ENCODE measurements at regions not wholly inside any gene's neighbourhood (a gene's known extent, or its start where the extent isn't known, plus 50 kb on each side); places are given as distances from the start of the nearest gene placed in this dataset.
A peak's percentile ranks its signal among the peaks of the same experiment; 100 is the strongest.

DNA sequence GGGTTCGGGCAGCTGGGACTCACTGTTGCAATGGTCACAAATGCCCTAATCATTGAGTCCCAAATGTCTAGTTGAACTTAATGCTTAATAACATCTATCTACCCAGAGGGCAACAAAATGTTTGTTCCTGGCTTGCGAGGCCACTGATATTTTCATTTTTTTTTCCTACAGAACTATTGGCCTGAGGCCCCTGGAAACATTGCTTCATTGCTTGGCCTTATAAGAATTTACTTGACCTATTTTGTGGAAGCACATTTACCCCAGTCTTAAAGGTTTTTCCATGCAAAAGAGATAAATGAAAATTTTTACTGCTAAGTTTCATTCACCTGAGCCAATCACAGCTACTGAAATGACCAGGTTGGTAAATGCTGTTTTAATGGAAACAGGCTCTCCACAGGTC, 133.1 kb upstream of the RIPOR2 start:
- DNase-seq (ENCODE audit: low read depth) = no peak

DNA sequence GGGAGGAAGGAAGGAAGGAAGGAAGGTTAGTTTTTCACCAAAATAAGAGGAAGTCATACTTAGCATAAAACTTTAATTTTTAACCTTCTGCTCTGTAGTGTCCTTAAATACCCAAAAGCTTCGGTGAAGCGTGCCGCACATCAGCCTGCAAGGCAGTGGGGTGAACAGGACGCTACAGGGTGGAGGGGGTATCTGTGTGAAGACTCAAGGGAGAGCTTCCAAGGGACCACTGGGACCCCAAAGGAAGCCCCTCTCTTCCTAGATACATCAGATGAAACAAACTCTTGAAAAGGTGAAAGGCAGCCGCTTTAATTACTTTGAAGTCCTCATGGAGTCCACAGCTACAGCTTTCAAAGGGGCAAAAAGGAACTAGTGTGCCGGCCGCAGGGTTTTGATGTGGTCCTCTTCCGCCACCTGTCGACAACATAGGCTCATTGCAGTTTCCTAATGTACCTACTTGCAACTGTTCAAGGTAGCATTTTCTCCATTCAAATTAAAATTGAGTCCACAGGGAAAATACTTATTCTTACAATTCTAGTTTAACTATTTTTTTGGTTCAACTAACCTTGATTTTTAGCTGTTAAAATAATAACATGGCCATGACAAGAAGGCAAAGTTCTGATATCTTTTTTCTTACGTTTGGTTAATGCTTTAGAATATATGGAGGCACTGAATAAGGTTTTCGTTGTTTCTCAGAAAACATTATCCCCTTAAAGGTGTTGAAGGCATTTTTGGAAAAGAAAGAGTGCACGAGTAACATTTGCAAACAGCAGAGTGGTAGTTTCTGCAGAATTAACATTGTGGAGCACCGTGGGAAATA, 135.0 kb upstream of the RIPOR2 start:
- DNase-seq (ENCODE audit: low read depth) = peak; percentile 74

DNA sequence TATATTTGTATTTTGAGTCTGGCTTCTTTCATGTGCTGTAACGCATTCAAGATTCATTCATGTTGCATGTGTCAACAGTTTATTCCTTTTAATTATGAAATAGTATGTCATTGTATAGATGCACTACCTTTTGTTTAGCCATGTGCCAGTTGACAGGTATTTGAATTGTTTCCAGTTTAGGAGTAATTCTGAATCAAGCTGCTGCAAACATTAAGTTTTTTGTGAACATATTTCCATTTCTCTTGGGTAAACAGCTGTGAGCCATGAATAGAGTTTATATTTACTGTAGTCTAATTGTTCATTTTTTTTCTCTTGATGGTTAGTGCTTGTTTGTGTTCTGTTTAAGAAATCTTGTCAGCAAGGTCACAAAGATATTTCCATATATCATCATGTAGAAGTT, 142.4 kb upstream of the RIPOR2 start:
- no peak for DNase-seq (ENCODE audit: low read depth)

DNA sequence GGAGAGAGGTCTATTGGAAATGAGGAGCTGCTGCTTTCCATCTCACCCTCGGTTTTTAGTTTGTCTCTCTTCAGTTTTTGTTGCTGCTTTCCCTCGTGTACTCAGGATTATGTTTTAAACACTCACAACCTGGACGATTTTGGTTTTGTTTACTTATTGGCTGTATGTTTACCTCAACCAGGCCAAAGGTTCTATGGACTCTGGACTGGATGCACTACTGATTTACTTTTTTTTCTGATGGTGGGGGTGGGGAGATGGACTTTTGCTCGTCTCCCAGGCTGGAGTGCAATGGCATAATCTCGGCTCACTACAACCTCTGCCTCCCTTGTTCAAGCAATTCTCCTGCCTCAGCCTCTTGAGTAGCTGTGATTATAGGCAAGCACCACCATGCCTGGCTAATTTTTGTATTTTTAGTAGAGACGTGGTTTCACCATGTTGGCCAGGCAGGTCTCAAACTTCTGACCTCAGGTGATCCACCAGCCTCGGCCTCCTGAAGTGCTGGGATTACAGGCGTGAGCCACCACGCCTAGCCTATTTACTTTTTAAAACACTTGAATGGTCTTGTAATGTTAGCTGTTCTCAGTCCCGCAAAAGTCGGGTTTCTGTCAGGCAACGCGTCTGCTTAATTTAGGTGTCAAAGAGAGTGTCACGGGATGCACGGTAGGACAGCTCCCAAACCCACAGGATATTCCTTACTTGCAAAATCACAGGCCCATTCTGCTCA, 148.2 kb upstream of the RIPOR2 start:
- DNase-seq (ENCODE audit: low read depth) = no peak

DNA sequence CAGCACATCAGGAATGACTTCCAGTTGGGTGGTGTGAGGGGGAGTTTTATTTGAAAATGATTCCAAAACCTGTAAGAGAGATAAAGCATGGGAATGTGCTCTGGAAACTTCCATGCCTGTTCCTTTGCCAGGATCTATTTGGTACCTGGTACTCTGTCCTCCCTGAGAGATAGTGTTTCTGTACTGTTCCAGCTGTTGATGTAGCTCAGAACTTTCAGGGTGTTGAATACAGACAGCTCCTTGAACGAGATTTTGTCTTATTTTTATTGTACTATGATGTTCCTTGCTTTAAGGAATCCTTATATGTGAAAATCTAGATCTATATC, 148.7 kb upstream of the RIPOR2 start:
- no peak for DNase-seq (ENCODE audit: low read depth)

DNA sequence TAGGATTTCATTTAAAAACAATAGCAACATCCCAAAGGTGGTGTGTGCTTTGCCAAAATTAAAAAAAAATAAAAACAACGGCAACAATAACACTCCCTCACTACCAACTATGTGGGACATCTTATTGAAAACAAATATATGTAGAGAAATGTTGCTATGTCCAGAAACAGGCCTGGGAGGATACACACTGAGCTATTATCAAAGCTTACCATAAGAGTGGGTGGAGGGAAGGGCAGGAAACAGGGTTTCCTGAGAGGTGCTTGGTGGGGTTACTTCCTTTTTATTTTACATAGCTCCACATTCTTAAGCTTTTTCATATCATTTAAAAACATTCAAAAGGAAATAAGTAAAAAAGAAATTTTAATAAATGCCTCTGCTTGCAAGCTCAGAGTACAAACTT, 150.0 kb upstream of the RIPOR2 start:
- DNase-seq (ENCODE audit: low read depth) = no peak

DNA sequence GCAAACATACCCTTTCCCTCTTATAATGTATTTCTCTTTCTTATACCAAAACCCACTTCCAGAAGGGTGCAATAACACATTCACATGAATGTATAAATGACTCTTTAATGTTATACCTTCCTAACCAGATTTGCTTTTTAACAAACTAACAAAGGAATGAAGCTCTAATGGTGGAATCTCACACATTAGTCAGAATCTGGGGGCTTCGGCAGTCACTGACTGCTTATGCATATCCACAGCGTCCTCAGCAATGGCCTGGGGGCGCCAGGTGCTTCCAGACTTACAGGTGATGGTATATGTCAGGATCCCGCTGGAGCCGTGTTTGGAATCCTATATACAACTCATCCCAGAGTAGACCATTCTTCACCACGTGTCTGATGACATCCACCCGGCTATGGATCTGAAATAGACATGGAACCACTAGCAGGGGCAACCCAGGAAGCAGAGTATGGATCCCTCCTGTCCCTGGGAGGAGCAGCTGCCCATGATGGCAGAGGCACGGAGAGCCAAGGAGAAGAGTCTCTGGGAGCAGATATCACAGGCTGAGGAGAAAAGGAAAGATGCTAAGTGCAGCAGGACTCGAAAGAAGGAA, 150.8 kb upstream of the RIPOR2 start:
- DNase-seq (ENCODE audit: low read depth) = no peak

DNA sequence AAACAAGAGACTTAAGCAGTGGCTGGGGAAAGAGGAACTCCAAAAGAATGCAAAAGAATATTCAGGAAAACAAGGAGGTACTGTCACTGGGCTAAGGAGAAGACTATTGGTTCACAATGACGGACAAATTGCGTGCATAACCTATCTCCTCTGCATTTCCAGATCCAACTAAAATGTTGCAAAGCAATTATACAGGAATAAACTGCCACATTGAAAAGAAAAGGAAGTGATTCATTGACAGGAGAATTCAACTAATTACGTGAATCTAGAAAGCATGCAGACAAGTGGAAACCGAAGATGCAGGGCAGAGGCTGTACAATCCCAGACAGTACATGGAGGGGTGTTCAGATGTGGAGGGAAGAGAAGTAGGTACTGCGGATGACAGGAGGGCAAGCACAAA, 152.8 kb upstream of the RIPOR2 start:
- DNase-seq (ENCODE audit: low read depth) = no peak

DNA sequence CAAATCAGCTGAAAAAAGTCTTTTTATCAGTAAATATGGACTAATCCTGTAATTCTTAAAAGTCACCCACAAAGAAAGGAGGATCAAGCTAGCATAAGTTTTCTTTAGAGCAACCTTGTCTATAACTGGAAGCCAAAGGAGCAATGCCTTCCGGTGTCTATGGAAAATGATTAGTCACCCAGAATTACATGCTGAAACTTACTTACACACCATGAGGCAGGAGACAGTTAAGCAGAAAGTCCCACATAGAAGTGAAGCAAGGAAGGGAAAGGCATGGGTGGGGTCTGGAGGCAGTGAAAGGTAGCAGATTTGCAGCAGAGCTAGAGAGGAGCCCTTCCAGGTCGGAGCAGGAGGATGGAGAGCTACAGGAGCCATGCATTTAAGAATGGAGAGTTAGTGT, 153.7 kb upstream of the RIPOR2 start:
- DNase-seq (ENCODE audit: low read depth) = no peak

DNA sequence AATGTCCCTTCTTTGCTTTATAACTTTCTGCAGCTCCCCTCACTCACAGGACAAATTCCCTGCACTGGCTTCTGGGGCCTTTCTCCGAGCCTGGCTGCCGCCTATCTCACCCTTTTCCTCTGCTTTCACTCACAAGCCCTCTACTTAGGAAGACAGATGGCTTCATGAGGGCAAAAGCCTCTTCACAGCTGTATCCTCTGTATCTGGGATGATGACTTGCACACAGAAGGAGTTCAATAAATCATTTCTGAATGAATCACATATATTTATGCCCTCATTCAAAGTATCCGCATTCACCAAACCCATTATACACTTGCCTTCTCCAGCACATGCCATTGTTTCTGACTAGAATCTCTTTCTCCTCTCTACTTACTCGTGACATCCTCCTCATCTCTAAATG, 159.0 kb upstream of the RIPOR2 start:
- DNase-seq (ENCODE audit: low read depth) = no peak

DNA sequence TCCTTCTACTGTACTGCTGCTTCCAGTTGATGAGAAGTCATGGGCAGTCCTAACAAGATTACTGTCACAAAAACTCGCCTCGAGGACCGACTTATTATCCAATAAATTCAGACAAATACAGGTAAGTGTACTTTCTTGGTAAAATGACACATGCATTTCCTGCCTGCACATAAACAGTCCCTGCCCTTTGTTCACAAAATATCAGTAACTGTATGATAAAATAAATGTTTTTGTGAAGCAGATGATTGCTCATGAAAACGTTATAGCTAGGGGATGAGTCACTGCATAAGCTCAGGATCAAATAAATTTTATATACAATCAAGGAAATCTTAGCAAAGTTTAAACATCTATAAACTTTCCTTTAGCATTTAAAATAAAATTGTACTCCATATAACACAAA, 164.5 kb upstream of the RIPOR2 start:
- no peak for DNase-seq (ENCODE audit: low read depth)

DNA sequence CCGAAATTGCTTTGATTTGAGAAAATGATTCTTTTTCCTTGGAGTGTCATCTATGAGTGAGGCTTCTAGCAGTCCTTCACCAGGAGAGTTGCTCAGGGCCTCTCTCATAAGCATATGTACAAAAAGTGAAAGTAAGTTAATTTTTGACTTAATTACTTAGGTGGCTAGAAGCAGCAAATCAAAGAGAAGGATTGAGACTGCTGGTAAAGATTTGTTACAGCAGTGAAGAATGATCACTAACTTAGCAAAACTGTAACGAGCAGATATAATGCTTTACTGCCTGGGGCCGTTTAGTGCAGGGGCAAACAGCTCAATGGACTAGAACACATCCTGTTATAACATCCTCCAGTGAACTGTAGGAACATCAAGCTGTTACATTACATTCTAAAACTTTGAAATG, 167.8 kb upstream of the RIPOR2 start:
- no peak for DNase-seq (ENCODE audit: low read depth)

DNA sequence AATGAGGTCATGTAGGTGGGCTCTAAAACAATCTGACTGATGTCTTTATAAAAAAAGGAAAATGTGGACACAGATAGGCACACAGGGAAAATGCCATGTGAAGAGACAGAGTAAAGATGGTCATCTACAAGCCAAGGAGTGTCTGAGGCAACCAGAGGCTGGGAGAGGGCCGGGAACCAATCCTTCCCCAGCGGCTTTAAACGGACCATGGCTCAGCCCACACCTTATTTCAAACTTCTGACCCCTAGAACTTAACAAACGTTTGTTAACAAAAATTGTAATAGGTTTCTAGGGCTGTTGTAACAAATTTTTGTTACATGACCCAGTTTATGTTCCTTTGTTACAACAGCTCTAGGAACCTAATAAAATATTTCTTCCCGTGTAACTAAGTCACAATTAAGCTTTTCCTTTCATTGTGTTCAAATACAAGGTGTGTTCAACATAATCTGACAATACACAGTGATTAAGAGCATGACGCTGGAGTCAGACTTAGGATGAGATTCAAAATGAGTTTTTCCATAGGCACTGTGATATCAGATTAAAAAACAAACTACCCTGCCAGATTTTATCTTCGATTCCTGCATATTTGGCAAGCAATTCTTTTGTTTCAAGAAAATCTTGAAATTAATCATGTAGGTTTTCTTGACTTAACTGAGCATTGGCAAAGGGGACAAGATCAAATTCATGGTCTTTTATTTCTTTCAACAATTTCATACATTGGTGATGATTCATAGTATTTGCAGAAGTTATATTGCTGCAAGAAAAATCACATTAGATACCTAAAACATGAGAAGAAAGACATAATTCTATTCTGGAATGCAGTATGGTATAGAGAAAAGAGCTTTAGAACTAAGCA, 169.5 kb upstream of the RIPOR2 start:
- DNase-seq (ENCODE audit: low read depth) = no peak

DNA sequence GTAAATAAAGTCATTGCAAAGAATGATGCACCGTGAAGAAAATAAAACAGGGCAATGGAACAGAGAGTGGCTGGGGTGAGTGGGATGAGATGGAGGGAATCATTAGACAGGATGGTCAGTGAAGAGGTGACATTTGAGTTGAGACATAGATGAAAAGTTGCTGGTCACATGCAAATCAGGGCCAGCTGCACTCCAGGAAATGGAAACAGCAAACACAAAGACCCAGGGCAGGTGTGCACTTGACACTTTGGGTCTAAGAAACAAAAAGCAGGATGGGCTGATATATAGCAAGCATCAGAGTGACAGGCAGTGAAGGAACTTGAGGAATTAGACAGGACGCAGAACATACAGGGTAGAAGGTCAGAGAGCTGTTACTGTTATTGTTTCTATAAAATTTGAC, 171.5 kb upstream of the RIPOR2 start:
- DNase-seq (ENCODE audit: low read depth) = no peak

DNA sequence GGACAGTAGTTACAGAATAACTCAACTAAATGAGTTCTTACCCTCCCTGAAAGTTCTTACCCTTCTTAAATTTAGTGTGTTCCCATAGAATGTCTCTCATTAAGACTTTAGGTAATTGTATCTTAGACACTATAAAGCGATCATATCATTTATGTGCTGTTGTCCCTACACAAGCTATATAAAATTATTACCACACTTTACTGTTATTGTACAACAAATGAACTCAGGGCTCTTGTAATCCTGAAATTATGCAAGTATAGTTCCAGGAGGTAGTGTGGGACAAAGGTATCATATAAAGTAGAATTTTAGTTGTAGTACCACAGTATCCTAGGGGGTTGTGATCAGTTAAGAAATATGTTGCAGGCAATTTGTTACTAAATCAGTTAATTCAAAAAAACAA, 167.4 kb upstream of the CARMIL1 start:
- no peak for DNase-seq (ENCODE audit: low read depth)

DNA sequence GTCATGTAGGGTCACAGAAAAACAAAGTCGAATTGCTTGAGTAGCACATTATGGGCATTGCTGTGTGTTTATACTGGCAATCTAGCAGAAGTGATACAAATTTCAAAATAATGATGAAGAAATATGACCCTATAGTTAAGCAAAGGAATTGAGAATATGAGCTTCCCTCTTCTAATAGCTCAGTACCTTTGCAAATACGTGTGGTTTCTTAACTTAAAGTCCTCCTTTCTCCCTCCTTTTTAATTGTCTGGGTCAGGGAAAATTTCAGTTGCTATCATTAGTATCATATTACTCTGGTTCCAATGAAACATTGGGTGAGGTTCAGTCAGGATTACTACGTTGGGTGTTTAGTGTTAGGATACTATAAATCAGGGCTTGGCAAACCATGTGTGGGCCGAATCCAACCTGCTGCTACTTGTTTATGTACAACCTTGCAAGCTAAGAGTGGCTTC, 166.8 kb upstream of the CARMIL1 start:
- DNase-seq (ENCODE audit: low read depth) = no peak

DNA sequence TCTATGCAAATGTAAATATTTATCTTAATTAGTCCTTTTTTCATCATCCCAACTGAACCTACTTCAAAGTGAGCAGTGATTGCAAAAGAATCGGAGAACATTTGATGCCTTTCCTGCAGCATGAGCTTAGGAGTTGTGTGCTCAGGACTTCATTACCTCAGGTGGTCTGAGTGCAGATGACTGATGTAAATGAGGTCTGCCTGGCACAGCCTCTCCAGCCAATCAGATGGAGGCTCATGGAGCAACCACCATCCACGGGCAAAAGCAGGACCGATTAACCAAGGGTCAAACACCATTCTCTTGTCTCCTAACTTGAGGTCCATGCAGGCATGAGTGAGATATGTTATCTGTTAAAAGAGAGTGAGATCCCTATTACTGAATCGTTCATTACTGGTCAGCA, 165.7 kb upstream of the CARMIL1 start:
- DNase-seq (ENCODE audit: low read depth) = no peak

DNA sequence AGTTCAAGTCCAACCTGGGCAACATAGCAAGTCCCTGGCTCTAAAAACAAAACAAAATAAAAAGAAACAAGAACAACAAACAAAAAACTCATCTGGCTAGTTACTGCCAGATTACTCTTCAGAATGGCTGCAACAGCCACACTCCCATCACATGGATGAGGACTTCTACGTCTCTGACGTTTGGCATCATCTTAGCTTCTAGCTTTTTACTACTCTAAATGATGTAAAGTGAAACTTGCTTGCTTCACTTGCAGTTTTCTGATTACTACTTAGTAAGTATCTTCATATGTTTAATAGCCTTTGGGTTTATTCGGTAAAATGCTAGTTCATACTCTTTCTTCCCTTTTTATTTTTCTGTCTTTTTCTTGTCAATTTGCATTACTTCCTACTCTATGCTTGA, 161.1 kb upstream of the CARMIL1 start:
- no peak for DNase-seq (ENCODE audit: low read depth)

DNA sequence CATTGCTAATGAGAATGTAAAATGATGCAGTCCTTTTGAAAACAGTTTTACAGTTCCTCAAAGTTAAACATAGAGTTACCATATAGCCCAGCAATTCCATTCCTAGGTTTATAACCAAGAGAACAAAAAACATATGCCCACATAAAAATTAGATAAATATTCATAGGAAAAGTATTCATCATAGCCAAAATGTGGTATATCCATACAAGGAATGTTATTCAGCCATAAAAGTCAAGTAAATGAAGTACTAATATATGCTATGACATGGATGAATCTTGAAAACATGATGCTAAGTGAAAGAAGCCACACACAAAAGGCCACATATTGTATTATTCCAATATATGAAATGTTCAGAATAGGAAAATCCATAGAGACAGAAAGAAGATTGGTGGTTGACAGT, 158.0 kb upstream of the CARMIL1 start:
- no peak for DNase-seq (ENCODE audit: low read depth)

DNA sequence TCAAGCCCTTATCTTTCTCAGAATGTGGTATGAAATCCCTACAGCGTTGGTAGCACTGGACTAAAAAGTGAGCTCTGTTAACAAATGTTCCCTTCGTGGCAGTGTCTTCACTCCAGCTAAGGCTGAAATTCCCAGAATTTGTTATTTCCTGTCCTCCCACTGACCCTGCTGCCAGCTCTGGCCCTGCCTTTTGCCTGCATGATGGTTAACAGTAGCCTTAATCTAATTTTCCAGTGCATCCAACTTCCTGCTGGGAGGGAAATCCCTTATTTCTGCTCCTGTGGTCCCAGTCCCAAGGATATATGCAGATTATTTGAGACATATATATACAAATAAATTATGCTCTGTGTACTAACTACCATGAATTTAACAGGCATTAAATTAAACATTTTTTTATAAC, 157.2 kb upstream of the CARMIL1 start:
- no peak for DNase-seq (ENCODE audit: low read depth)

DNA sequence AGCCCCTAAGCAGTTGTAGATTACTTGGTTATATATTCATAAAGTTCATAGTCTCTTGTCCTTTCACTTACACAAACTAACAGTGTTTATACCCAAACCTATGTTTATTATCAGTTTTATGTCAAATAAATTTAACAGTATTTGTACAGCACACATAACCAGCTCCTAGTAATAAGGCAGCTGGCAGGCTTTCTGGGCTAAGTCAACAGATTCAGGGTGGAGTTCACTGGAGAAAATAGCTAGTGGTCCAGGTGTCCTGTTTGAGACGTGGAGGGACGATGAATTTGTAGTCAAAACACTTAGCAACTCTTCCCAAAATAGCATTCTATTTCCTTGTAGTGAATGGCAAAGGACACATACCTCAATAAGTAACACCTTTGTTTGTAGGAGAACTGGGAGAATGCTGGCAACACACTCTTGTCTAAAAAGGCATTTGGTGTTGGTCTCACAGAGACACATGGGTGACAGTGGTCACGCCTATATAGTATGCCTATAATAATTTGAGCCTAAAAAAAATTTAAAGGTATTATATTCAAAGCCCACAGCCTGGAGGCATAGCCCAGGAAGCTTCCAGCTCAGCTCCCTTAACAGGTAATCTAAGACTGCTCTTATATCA, 156.4 kb upstream of the CARMIL1 start:
- DNase-seq (ENCODE audit: low read depth) = no peak

DNA sequence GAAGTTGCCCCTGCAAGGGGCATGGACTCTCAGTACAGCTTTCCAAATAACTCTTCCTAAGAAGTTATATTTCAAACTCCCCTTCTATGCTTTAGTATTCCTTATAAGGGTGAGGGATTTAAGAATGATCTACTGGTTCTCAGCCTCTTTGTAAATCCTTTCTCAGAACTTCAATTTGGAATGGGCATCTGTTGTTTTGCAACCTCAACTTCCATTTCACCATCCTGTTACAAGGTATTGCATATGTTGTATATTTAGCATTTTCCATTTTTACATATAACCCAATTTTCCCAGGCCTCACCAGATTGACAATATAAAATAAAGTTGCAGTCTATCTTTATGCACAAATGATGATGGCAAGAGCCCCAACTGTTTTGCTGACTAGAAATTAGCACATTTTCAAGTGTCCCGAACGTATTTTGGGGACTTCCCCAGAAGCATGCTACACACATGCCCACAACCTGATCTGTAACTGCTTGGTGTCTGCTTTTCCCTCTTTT, 154.9 kb upstream of the CARMIL1 start:
- no peak for DNase-seq (ENCODE audit: low read depth)
